Natural killer cell (primary cell): ENCODE measurements at regions not wholly inside any gene's neighbourhood (a gene's known extent, or its start where the extent isn't known, plus 50 kb on each side); places are given as distances from the start of the nearest gene placed in this dataset.

Experiments
- ATAC-seq, 3 donors: fragments of 150-1000 bp in 2 of 3; fragments of 200-7000 bp in 1 of 3; cut with Tn5 transposase; 1 replicate in 1 of 3; 2 replicates in 2 of 3; pipeline ENCODE4 v1.10.0; 2021; ENCODE audit warnings: mild to moderate bottlenecking in 2 of 3, moderate library complexity in 2 of 3
- DNase-seq, 2 donors: peaks; one replicate each; pipeline versions ENCODE4 v3.0.0 to v3.0.0-alpha.2; 2013 to 2021; ENCODE audit warnings: mixed read lengths in 1 of 2
- H3K27ac ChIP-seq: one replicate; pipeline ENCODE4 v1.5.1; 2013; ENCODE audit warnings: mild to moderate bottlenecking, low read length
- H3K27me3 ChIP-seq: one replicate; pipeline ENCODE4 v1.6.1; 2013; ENCODE audit warnings: low read length; ENCODE audit not compliant: control insufficient read depth, insufficient read depth
- H3K36me3 ChIP-seq: one replicate; pipeline ENCODE4 v1.6.1; 2013; ENCODE audit warnings: low read length; ENCODE audit not compliant: control insufficient read depth, insufficient read depth
- H3K4me1 ChIP-seq: one replicate; pipeline ENCODE4 v1.6.1; 2013; ENCODE audit warnings: low read length; ENCODE audit not compliant: control insufficient read depth, insufficient read depth
- H3K4me3 ChIP-seq: one replicate; pipeline ENCODE4 v1.5.1; 2013; ENCODE audit warnings: low read length
- H3K9me3 ChIP-seq: one replicate; pipeline ENCODE4 v1.6.1; 2013; ENCODE audit warnings: low read length; ENCODE audit not compliant: control insufficient read depth, insufficient read depth
- H3K27ac Mint-ChIP-seq, 2 donors: one replicate each; pipeline ENCODE4 v1.8.0; 2022; ENCODE audit warnings: mild to moderate bottlenecking in 2 of 2, mixed read lengths in 2 of 2, moderate library complexity in 1 of 2
- H3K27me3 Mint-ChIP-seq, 2 donors: one replicate each; pipeline ENCODE4 v1.8.0; 2022; ENCODE audit warnings: low read depth in 2 of 2, mixed read lengths in 2 of 2
- H3K36me3 Mint-ChIP-seq: one replicate; pipeline ENCODE4 v1.8.0; 2022; ENCODE audit warnings: mixed read lengths
- H3K4me1 Mint-ChIP-seq, 2 donors: one replicate each; pipeline ENCODE4 v1.8.0; 2022; ENCODE audit warnings: mixed read lengths in 2 of 2
- H3K4me3 Mint-ChIP-seq: one replicate; pipeline ENCODE4 v1.8.0; 2022; ENCODE audit warnings: mild to moderate bottlenecking, moderate library complexity, mixed read lengths
- H3K9me3 Mint-ChIP-seq, 2 donors: one replicate each; pipeline ENCODE4 v1.8.0; 2022; ENCODE audit warnings: mixed read lengths in 2 of 2
- CTCF ChIP-seq: fragments of 200-600 bp; IDR thresholded peaks from one replicate; pipeline ENCODE4 v1.8.0; 2022; ENCODE audit warnings: antibody characterized with exemption
- WGBS: methylation state at CpG from one replicate; pipeline ENCODE4 v1.1.7; 2013; ENCODE audit warnings: missing lambda C conversion rate; ENCODE audit not compliant: insufficient coverage; 5-methylcytosine and 5-hydroxymethylcytosine counted together
- intact Hi-C: fragments of 100-400 bp; cut with micrococcal nuclease; formaldehyde crosslinking; loops from one replicate; pipeline ENCODE4 v1.14.2; 2022

DNA sequence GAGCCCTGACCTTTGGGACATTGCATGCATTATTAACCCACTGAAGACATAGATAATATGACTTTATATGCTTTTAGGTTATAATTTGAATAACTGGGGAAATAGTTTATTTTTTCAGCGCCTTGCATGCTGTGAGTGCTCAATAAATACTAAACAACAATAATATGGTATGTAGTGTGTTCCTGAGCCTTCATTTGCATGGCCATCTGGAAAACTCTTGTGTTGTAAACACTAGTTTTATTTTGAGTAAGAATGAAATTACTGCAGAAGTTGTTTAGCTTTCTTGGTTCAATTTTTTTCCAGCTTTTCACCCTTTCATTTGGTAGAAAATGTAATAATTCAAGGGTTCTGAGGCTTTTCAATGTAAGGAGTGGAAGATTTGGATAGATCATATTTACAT is 189.3 kb upstream of the GALNT5 start:
- H3K4me3 ChIP-seq = no peak overlapping the region
- no peaks in the 10 kb centered on the region for H3K4me1 ChIP-seq
- Mint-ChIP-seq H3K4me3 (no peak overlapping the region), H3K27me3 (no peaks in the 10 kb centered on the region), H3K27ac (no peak overlapping the region), H3K36me3 (no peaks in the 10 kb centered on the region), H3K9me3 (peaks cover 6 to 7% of the 10 kb centered on the region in 2 donors), H3K4me1 (no peaks in the 10 kb centered on the region)
- no peaks in the 10 kb centered on the region for H3K27me3 ChIP-seq
- no peaks in the 10 kb centered on the region for H3K9me3 ChIP-seq
- no CpG with 5 or more reads among the region's 1 CpG for WGBS
- no peak for TF ChIP-seq CTCF
- intact Hi-C loops = no loop called here
- H3K27ac ChIP-seq = no peak overlapping the region
- no peak for ATAC-seq
- H3K36me3 ChIP-seq = no peaks in the 10 kb centered on the region
- DNase-seq = no peak

- H3K4me1 ChIP-seq = no peaks in the 10 kb centered on the region
- H3K36me3 Mint-ChIP-seq = no peaks in the 10 kb centered on the region
- no peak for ATAC-seq
- intact Hi-C loops = no loop called here
- WGBS = 91% methylated on average over 1 of the region's 2 CpGs
- peaks cover 0 to 7% of the 10 kb centered on the region in 2 donors for H3K9me3 Mint-ChIP-seq
- DNase-seq = no peak
- no peaks in the 10 kb centered on the region for H3K27me3 Mint-ChIP-seq
- H3K27ac Mint-ChIP-seq = no peak overlapping the region
- H3K9me3 ChIP-seq = no peaks in the 10 kb centered on the region
- TF ChIP-seq CTCF = no peak
- no peaks in the 10 kb centered on the region for H3K36me3 ChIP-seq
- H3K4me3 ChIP-seq = no peak overlapping the region
- no peaks in the 10 kb centered on the region for H3K27me3 ChIP-seq
- H3K27ac ChIP-seq = no peak overlapping the region
- no peak overlapping the region for H3K4me3 Mint-ChIP-seq
- H3K4me1 Mint-ChIP-seq = no peaks in the 10 kb centered on the region
Observed at GRCh38 chr2:157075924-157076323, 181.6 kb upstream of the GALNT5 start.

DNA sequence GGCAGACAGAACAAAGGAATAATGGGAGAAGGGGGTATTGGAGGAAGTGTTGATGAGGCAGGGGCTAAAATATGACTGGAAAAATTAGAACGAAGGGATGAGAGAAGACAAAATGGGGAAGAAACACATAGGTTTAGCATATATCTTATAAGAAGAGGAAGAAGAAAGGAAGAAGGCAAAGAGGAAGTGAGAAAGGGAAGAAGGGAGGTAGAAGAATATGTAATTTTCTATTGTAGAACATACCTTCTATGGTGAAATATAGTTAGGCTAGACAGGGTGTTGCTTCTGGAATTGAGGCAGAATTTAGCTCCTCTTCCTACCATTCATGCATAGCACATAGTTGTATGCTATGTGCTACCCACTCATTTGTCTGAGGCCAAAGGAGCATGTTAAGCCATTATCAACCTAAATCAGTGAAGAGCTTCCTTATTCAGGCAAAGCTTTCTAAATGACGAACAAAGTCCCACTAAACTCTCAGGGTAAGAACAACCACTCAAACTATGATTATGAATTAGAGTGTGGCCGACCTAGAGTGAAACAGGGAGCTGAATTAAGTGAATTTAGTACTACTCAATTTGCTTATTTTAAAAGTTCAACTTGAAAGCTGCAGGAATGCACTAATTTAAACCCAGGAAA is 180.9 kb upstream of the GALNT5 start:
- intact Hi-C loops = no loop called here
- Mint-ChIP-seq H3K9me3 (peaks cover 0 to 7% of the 10 kb centered on the region in 2 donors), H3K4me3 (no peak overlapping the region)

More for the DNA sequence above, 180.9 kb upstream of the GALNT5 start:
- DNase-seq = no peak
- Histone ChIP-seq H3K27ac (no peak overlapping the region), H3K4me3 (no peak overlapping the region), H3K4me1 (no peaks in the 10 kb centered on the region), H3K9me3 (no peaks in the 10 kb centered on the region), H3K27me3 (no peaks in the 10 kb centered on the region), H3K36me3 (no peaks in the 10 kb centered on the region)
- Mint-ChIP-seq H3K27me3 (no peaks in the 10 kb centered on the region), H3K36me3 (no peaks in the 10 kb centered on the region), H3K27ac (no peak overlapping the region), H3K4me1 (no peaks in the 10 kb centered on the region)
- no peak for ATAC-seq
- TF ChIP-seq CTCF = no peak
- WGBS = 3% methylated on average over 2 of the region's 3 CpGs
